ENCODE measurements at regions not wholly inside any gene's neighbourhood (a gene's known extent, or its start where the extent isn't known, plus 50 kb on each side); places are given as distances from the start of the nearest gene placed in this dataset.
"Not testable (repeated sequence)": the region's sequence is repeated elsewhere in the genome, so short reads cannot be mapped to it uniquely, and the experiment has no call there.

DNA sequence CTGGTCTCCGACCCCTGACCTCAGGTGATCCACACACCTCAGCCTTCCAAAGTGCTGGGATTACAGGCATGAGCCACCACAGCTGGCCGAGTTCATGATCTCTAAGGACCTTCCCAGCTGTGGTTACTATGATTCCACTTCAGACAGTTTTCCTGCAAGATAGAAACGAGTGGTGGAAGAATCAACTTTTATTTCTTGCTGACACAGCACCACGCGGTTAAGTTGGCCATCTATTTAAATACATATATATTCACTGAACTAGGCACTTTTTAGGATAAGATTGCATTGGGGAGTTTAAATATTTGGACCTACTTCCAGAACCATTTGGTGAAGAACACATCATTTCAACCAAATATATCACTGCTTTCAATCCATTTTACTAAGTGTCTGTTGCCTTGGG, 213.4 kb downstream of the TBX5 start:
- DNase-seq (ENCODE audit: low spot score) = no peak

GRCh38 chr12:114192013-114192412, 213.9 kb downstream of the TBX5 start:
- no peak for DNase-seq (ENCODE audit: low spot score)

DNA sequence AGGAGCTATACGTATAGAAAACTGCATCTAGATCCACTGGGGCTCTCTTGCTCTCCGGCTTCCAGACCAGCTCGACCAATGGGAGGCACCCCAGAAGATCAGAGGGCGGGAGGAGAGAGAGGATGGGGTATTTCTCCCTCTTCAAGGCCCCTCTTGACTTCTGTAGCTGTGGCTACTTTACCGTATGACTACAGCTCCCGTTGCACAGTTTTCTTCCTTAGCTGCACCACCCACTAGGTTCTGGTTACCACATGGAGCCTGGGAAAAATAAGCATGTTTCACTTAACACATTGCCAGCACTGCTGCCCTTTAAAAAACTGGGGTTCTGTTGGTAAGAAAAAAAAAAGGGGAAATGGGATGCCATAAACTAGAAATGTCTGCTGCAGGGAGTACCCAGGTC, 214.4 kb downstream of the TBX5 start:
- DNase-seq (ENCODE audit: low spot score) = no peak

DNA sequence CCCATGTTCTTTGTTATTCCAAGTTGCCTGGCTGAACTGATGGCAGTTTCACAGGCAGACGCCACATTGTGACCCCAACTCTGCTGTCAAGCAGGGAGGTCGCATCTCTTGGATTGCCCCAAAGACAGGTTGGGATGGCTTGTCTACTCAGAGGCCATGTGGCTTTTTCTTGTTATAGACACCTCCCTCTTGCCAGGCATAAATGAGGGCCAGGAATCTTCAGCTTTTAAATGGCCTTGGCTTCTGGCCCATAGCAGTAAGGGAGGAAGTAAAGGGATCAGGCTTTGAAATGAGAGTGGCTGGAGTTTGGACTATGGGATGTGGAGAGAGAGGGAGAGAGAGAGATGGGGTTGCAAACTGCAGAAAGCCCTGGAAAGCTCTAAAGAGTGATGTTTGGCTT, 215.0 kb downstream of the TBX5 start:
- no peak for DNase-seq (ENCODE audit: low spot score)

DNA sequence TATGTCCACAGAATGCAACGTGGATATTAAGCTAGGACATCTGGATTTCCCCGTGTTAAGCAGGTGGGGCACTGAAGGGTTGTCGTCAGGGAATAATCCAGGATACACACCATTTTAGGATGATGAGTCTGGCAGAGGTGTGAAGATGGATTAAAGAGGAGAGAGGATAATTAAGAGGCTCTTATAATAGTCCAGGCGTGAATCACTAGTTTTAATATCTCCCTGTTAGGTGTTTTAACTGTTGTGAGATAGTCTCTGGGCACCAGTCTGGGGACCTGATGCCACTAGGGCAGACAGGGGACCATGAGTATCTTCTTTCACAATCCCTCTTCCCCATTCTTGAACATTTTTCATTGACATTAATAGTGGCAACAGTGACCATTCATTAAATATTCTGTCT, 216.7 kb downstream of the TBX5 start:
- no peak for DNase-seq (ENCODE audit: low spot score)

- peak; percentile 61 for DNase-seq (ENCODE audit: low spot score)
Measured at GRCh38 chr12:114186241-114187002, 219.5 kb downstream of the TBX5 start.

- no peak for DNase-seq (ENCODE audit: low spot score)
Measured at GRCh38 chr12:114185036-114185435, 218.9 kb upstream of the RBM19 start.

GRCh38 chr12:114174326-114174725, 208.2 kb upstream of the RBM19 start:
- no peak for DNase-seq (ENCODE audit: low spot score)

DNA sequence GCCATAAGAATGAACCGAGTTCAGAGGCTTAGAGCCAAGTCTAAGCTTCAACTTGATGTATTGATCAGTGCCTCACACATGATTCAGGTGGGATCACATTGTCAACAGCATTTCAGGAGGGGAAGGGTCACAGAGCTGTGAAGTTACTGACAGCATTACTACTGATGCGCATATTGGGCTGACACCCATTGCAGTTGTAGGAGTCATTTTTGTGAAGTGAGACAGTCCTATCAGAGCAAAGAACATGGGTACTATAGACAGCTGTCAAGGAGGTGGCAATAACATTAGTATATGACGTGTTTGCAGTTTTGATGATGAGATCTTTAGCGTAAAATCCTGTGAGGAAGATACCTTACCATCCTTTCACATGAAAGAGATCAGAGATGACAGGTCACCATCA, 206.0 kb upstream of the RBM19 start:
- no peak for DNase-seq (ENCODE audit: low spot score)

DNA sequence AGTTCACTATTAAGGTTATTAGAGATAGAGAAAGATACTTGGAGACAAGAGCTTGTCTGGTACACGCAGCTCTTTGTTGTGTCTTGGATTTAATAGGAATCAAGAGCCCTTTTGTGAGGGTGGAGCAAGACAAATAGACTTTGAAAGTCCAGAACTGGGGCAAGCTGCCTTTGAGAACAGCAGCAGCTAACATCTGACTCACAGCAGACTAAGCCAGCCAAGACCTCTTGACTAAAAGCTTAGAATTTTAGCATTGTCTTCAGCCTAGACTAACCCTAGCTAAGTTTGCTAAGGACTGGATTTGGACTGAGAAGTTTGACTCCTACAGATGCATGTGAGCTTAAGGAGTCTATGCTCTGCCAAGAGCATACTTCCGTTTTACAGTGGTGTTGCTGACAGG, 201.9 kb upstream of the RBM19 start:
- no peak for DNase-seq (ENCODE audit: low spot score)

DNA sequence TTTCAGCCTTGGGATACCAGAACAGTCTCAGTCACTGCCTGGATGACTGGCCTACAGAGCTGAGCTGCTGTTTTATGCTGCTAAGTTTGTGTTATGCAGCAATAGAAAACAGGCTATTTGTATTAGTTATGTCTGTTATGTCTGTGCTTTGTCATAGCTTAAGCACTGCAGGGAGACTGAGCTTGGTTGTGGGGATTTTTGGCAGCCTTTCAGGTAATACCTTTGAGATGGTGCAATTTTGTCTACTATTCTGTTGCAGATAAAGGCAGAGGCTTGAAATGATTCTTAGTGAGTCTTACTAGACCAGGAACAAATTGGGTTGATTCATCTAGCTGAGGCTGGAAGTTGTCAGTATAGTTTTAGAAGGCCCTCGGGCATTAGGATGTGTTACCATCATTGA, 201.3 kb upstream of the RBM19 start:
- no peak for DNase-seq (ENCODE audit: low spot score)

- peak; percentile 79 for DNase-seq (ENCODE audit: low spot score)
Measured at GRCh38 chr12:114166362-114166761, 200.2 kb upstream of the RBM19 start.

GRCh38 chr12:114165921-114166320, 199.8 kb upstream of the RBM19 start:
- DNase-seq (ENCODE audit: low spot score) = no peak

DNA sequence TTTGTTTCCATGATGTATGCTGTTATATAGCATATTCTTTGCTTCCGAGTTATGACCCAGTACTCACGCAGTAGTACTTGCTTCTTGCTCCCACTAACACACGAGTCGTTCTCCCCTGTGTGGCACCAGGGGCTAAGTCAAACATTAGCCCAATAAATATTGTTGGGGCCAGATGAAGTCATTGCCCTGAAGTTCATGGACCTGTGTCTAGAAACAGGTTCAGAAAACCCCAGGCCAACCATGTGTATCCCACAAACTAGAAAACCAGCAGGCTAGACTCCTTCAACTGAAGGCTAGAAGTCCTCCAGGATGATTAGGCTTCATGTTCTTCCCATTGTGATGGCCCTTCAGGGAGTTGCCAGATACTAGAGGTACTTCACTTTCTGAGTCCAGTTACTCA, 198.2 kb upstream of the RBM19 start:
- DNase-seq (ENCODE audit: low spot score) = no peak

DNA sequence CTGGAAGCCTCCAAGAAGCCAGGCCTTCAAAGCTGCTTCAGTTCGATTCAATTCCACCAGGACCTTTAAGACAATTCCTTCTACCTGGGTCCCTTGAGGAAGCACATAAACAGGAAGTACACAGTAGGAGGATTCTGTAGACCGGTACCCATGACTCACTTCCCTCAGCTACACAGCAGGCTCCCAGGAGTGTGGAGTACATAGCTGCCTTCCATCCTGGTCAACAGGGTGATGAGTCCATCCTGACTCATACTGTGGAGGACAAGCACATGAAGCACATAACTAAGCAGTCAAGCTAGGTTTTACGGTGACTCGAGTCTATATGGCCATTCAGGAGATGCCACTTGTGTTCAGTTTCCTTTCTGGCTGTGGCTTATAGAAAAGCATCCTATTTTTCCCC, 197.6 kb upstream of the RBM19 start:
- DNase-seq (ENCODE audit: low spot score) = no peak

- no peak for DNase-seq (ENCODE audit: low spot score)
Measured at GRCh38 chr12:114160445-114160844, 194.3 kb upstream of the RBM19 start.

DNA sequence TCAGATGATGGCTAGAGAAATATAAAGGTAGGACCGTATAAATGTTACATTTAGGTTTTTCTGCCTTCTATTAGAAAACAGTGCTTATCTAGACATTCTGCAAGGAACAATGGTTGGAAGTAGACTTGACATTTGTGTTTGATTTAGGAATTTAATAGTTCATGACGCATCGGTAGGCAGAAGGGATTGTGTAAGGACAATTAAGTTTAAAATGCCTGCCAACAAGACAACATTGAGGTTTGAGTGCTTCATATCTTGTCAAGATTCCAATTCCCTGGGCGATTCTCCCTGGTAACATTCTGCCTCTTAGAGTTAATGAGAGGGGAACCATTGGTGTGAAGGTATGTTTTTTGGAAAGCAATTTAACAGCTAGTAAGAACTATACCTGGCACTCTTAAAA, 186.8 kb upstream of the RBM19 start:
- DNase-seq (ENCODE audit: low spot score) = no peak

DNA sequence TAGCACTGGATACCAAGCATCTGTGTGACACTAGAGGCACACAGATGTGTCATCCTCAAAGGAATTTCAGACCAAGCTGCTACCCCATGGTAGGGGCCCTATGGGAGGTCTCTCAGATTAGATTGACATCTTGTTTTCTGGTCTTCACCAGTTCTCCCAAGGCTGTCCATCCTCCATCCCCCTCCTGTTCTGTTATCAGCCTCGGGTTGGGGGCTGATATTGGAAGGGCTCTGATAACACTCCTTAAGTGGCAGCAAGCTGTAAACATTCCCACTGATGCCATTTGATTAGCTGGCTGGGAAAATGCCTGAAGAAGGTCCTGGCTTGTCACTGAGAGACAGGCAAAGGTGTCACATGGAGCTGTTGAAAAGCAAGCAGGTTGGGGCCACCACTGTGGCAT, 185.9 kb upstream of the RBM19 start:
- DNase-seq (ENCODE audit: low spot score) = no peak

GRCh38 chr12:114150584-114150983, 184.5 kb upstream of the RBM19 start:
- not testable (repeated sequence) for DNase-seq (ENCODE audit: low spot score)

- DNase-seq (ENCODE audit: low spot score) = peak; percentile 28
Measured at GRCh38 chr12:114141921-114142564, 175.9 kb upstream of the RBM19 start.

DNA sequence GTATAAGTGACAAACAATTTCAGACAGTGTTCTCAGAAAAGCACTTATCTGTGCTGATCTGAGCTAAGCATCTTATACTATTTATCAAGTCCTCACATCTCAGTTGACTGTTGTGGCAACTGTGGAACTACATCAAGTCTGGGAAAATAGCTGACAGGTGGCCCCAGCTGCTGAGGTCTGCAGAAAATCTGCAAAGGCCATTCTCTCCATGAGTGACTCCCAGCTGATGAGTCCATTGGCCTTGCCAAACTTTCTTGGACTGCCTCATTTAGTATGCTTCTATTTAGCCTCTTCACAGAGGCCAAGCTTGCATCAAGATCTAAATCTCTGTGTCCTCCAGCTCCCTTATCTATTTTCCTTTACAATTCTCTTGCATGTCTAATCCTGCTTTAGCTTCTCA, 174.5 kb upstream of the RBM19 start:
- DNase-seq (ENCODE audit: low spot score) = no peak

GRCh38 chr12:114136631-114137030, 170.5 kb upstream of the RBM19 start:
- DNase-seq (ENCODE audit: low spot score) = no peak

DNA sequence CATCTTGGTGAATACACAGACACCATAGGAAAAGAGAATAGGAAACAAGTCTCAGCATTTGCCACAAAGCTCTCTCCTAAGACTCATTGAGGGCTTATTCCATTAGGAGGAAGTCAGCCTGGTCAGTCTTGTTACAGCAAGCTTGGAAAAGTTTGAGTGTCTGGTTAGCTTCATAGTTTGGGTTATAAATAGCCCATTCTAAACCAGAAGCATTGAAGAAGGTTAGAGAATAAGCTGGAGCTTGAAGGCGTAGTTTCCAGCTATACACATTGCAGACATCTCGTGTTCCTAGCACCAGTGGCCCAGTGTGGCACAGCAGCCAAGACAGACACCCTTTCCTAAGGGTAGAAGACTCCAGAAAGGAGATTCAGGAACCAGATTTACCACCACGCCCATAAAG, 168.8 kb upstream of the RBM19 start:
- no peak for DNase-seq (ENCODE audit: low spot score)

- DNase-seq (ENCODE audit: low spot score) = peak; percentile 48
Measured at GRCh38 chr12:114131824-114132223, 165.7 kb upstream of the RBM19 start.

Data from iPS-NIHi11 (cell line).